ENCODE measurements at regions not wholly inside any gene's neighbourhood (a gene's known extent, or its start where the extent isn't known, plus 50 kb on each side); places are given as distances from the start of the nearest gene placed in this dataset.

GRCh38 chr18:51290860-51291259 is 93.4 kb upstream of the MEX3C start:
- H3K27me3 Mint-ChIP-seq (ENCODE audit: insufficient read depth, low read depth), result peaks cover 3% of the 10 kb centered on the region
- Histone ChIP-seq H3K27ac (no peak overlapping the region), H3K9me3 (ENCODE audit: low read depth) (no peaks in the 10 kb centered on the region), H3K4me3 (no peak overlapping the region), H3K27me3 (no peaks in the 10 kb centered on the region), H4K20me1 (ENCODE audit: low read depth) (no peaks in the 10 kb centered on the region), H3K79me2 (ENCODE audit: low read depth) (no peaks in the 10 kb centered on the region), H3K9ac (no peak overlapping the region), H3K36me3 (no peaks in the 10 kb centered on the region), H3K4me1 (no peaks in the 10 kb centered on the region), H2AFZ (replicated peaks) (no peak overlapping the region), H3K4me2 (no peak overlapping the region), H3F3A (ENCODE audit: low read depth) (no peaks in the 10 kb centered on the region)
- TF ChIP-seq EZH2 (IDR thresholded peaks at IDR 0.05) (no peak), CTCF (IDR thresholded peaks at IDR 0.05) (no peak), EZH2phosphoT487 (IDR thresholded peaks at IDR 0.05) (no peak)
- H3K9me3 Mint-ChIP-seq, result peaks cover 4% of the 10 kb centered on the region
- DNase-seq (ENCODE audit: low spot score), result no peak
- peak overlapping the region; percentile 53 for H3K27ac Mint-ChIP-seq
- no peak overlapping the region for H3K4me3 Mint-ChIP-seq
- H3K36me3 Mint-ChIP-seq, result no peaks in the 10 kb centered on the region
- H3K4me1 Mint-ChIP-seq, result peaks cover 14% of the 10 kb centered on the region

- H3K36me3 ChIP-seq, result no peaks in the 10 kb centered on the region
- no peaks in the 10 kb centered on the region for H4K20me1 ChIP-seq (ENCODE audit: low read depth)
- Mint-ChIP-seq H3K9me3 (no peaks in the 10 kb centered on the region), H3K27ac (no peak overlapping the region), H3K4me1 (no peaks in the 10 kb centered on the region), H3K27me3 (ENCODE audit: insufficient read depth, low read depth) (peaks cover 5% of the 10 kb centered on the region), H3K36me3 (no peaks in the 10 kb centered on the region), H3K4me3 (no peak overlapping the region)
- H3K9ac ChIP-seq, result no peak overlapping the region
- no peak overlapping the region for H3K4me3 ChIP-seq
- no peak overlapping the region for H2AFZ ChIP-seq (replicated peaks)
- H3K79me2 ChIP-seq (ENCODE audit: low read depth), result no peaks in the 10 kb centered on the region
- no peaks in the 10 kb centered on the region for H3K27me3 ChIP-seq
- no peak for TF ChIP-seq CTCF (IDR thresholded peaks at IDR 0.05)
- TF ChIP-seq EZH2 (IDR thresholded peaks at IDR 0.05), result no peak
- no peak for TF ChIP-seq EZH2phosphoT487 (IDR thresholded peaks at IDR 0.05)
- no peaks in the 10 kb centered on the region for H3K4me1 ChIP-seq
- no peak overlapping the region for H3K27ac ChIP-seq
- DNase-seq (ENCODE audit: low spot score), result no peak
- no peak overlapping the region for H3K4me2 ChIP-seq
- H3K9me3 ChIP-seq (ENCODE audit: low read depth), result no peaks in the 10 kb centered on the region
- no peaks in the 10 kb centered on the region for H3F3A ChIP-seq (ENCODE audit: low read depth)
Observed at GRCh38 chr18:51300912-51301311, 103.4 kb upstream of the MEX3C start.

GRCh38 chr18:51301376-51301775 is 103.9 kb upstream of the MEX3C start:
- H3K4me1 Mint-ChIP-seq, result no peaks in the 10 kb centered on the region
- Histone ChIP-seq H3K4me1 (no peaks in the 10 kb centered on the region), H4K20me1 (ENCODE audit: low read depth) (no peaks in the 10 kb centered on the region), H2AFZ (replicated peaks) (no peak overlapping the region), H3K79me2 (ENCODE audit: low read depth) (no peaks in the 10 kb centered on the region), H3F3A (ENCODE audit: low read depth) (no peaks in the 10 kb centered on the region), H3K4me2 (no peak overlapping the region), H3K27ac (no peak overlapping the region), H3K27me3 (no peaks in the 10 kb centered on the region), H3K36me3 (no peaks in the 10 kb centered on the region), H3K4me3 (no peak overlapping the region), H3K9ac (no peak overlapping the region), H3K9me3 (ENCODE audit: low read depth) (no peaks in the 10 kb centered on the region)
- no peak overlapping the region for H3K27ac Mint-ChIP-seq
- no peaks in the 10 kb centered on the region for H3K9me3 Mint-ChIP-seq
- peaks cover 5% of the 10 kb centered on the region for H3K27me3 Mint-ChIP-seq (ENCODE audit: insufficient read depth, low read depth)
- DNase-seq (ENCODE audit: low spot score), result no peak
- no peak overlapping the region for H3K4me3 Mint-ChIP-seq
- no peak for TF ChIP-seq EZH2 (IDR thresholded peaks at IDR 0.05)
- no peak for TF ChIP-seq EZH2phosphoT487 (IDR thresholded peaks at IDR 0.05)
- TF ChIP-seq CTCF (IDR thresholded peaks at IDR 0.05), result no peak
- H3K36me3 Mint-ChIP-seq, result no peaks in the 10 kb centered on the region

Data from neural progenitor cell (in vitro differentiated cells).